ENCODE measurements at regions not wholly inside any gene's neighbourhood (a gene's known extent, or its start where the extent isn't known, plus 50 kb on each side); places are given as distances from the start of the nearest gene placed in this dataset.

GRCh38 chr16:86381491-86381890, 128.8 kb upstream of the FOXF1 start:
- TF ChIP-seq POLR2AphosphoS5 (IDR thresholded peaks at IDR 0.05; ENCODE audit: low read depth, low read length) = no peak
- no peak for TF ChIP-seq POLR2A (IDR thresholded peaks at IDR 0.05; ENCODE audit: low read depth, low read length)
- no peak for TF ChIP-seq TAF1 (IDR thresholded peaks at IDR 0.05; ENCODE audit: low read depth, low read length)
- no peak for TF ChIP-seq POU2F2 (IDR thresholded peaks at IDR 0.05; ENCODE audit: low read depth, low read length)
- no peak for TF ChIP-seq SPI1 (IDR thresholded peaks at IDR 0.05; ENCODE audit: low read depth, low read length)
- no peak for TF ChIP-seq PAX5 (IDR thresholded peaks at IDR 0.05; ENCODE audit: insufficient read depth, low read length, severe bottlenecking)
